OCI-LY7 (cell line): ENCODE measurements at regions not wholly inside any gene's neighbourhood (a gene's known extent, or its start where the extent isn't known, plus 50 kb on each side); places are given as distances from the start of the nearest gene placed in this dataset.

ENCODE experiments used
- EZH2phosphoT487 ChIP-seq: fragments of 200-600 bp; sonication (generic); IDR thresholded peaks from 2 replicates; pipeline ENCODE4 v1.6.1; 2018; ENCODE audit warnings: low read depth, borderline replicate concordance, mild to moderate bottlenecking, mixed run types, antibody characterized with exemption, low read length, moderate library complexity, mixed read lengths
- TF ChIP-seq, protein P1 (sequence below): fragments of 200-600 bp; sonication (generic); conservative IDR thresholded peaks from 2 replicates; pipeline ENCODE4 v1.5.1; 2014; ENCODE audit warnings: mild to moderate bottlenecking, antibody characterized with exemption, low read length, moderate library complexity, mixed read lengths

DNA sequence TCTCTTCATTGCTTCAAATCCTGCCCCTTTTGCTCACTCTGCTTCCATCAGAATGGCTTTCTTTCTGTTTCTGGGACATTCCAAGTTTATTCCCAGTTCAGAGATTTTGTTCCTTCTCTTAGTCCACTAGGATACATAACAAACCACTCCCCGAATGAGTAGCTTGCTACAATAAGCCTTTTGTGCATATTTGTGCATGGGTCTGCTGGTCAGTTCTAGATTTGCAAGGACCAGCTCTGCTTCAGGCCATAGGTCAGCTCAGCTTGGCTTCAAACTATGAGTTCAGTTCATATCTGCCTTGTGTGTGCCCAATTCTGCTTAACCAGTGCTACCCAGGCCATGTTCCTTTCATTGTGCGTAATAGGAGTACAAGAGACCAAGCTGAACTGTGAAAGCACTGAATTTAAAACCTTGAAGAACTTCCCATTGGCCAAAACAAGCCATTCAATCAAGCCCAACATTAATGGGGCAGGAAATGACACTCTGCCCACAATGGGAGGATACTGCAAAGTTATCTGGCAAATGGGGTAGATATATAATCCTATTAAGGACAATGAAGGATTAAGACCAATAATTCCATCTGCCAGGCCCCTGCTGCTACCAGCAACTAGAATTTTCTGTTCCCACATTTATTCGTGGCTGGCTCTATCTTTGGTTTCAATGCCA is 328.8 kb downstream of the PRELID2 start:
- TF ChIP-seq, protein P1, sequence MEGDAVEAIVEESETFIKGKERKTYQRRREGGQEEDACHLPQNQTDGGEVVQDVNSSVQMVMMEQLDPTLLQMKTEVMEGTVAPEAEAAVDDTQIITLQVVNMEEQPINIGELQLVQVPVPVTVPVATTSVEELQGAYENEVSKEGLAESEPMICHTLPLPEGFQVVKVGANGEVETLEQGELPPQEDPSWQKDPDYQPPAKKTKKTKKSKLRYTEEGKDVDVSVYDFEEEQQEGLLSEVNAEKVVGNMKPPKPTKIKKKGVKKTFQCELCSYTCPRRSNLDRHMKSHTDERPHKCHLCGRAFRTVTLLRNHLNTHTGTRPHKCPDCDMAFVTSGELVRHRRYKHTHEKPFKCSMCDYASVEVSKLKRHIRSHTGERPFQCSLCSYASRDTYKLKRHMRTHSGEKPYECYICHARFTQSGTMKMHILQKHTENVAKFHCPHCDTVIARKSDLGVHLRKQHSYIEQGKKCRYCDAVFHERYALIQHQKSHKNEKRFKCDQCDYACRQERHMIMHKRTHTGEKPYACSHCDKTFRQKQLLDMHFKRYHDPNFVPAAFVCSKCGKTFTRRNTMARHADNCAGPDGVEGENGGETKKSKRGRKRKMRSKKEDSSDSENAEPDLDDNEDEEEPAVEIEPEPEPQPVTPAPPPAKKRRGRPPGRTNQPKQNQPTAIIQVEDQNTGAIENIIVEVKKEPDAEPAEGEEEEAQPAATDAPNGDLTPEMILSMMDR = no peak
- TF ChIP-seq EZH2phosphoT487 = no peak
